HG03108 (cell line): ENCODE measurements at regions not wholly inside any gene's neighbourhood (a gene's known extent, or its start where the extent isn't known, plus 50 kb on each side); places are given as distances from the start of the nearest gene placed in this dataset.
"Not testable (repeated sequence)": the region's sequence is repeated elsewhere in the genome, so short reads cannot be mapped to it uniquely, and the experiment has no call there.

Experiments used
- ATAC-seq: cut with Tn5 transposase; IDR thresholded peaks from one replicate; pipeline ENCODE4 v1.9.1; 2021; ENCODE audit warnings: moderate library complexity; ENCODE audit not compliant: unreplicated experiment

DNA sequence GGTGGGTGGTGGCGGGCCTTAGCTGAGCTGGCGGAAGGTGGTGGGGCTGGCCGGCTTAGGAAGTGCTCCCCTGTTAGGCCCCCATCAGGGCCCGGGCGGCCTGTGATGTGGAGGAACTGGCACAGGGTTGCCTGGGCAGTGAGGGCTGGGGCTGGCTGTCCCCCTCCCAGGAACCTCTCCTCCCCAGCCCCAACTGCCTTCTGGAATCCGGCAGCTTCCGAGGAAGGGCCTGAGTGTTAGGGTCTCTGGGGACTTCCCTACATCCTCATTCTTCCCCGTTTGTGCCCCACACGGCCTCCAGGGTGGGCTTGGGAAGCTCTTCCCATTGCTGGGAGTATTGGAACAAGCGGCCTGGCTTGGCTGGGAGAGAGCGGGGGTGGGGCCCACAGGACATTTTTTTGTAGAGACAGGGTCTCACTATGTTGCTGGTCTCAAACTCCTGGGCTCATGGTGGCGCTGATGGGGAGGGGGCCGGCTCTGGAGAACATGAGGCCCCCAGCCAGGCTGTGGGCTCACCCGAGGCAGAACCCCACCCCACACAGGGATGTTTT is 89.9 kb upstream of the CIBAR2 start:
- no peak for ATAC-seq

DNA sequence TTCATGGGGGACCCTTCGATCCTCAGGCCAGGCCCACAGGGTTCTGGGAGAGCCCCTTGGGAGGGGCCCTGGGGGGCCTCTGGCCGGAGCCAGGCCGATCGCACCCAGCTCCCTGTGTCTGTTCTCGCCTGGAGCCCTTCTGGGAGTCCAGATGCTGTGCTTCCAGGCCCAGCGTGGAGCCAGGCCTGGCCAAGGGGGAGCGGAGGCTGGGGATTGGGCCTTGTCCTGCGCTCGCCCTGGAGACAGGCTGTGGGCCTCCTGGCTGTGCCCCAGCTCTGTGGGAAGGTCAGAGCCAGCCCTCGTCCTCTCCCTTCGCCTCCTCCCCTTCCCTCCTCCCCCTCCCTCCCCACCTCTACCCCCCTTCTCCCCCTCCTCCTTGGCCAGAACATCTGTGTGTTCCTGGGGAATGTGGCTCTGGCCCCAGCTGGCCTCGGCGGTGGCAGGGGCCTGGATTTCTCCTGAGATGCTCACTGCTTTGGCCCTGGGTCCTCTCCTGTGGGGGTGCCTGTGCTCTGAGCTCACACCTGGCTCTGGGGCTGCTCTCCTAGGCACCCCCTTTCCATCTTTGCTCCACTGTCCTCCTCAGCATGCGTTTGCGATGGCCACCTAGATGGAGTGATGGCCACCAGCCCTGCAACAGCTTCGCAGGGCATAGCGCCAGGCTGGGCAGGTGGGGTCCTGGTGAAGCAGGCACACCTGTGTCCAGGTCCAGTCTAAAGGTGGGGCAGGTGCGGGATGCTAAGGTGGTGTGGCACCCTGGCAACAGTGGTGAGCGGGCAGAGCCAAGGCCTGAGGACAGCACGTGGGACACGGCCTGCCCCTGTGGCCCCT is 90.6 kb upstream of the CIBAR2 start:
- no peak for ATAC-seq

DNA sequence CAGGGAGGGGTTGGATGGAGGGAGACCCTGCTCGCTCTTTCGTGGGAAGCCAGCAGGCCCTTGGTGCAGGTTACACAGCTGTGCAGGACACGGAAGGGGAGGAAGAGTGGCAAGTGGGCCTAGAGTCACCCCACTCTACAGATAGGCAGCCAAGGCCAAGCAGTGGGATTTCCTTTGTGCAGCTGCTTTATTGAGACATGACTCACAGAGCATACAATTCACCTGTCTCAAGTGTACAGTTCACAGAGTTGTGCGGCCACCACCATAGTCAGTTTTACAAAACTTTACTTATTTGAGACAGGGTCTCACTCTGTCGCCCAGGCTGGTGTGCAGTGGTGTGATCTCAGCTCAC is 91.2 kb upstream of the CIBAR2 start:
- ATAC-seq: no peak

DNA sequence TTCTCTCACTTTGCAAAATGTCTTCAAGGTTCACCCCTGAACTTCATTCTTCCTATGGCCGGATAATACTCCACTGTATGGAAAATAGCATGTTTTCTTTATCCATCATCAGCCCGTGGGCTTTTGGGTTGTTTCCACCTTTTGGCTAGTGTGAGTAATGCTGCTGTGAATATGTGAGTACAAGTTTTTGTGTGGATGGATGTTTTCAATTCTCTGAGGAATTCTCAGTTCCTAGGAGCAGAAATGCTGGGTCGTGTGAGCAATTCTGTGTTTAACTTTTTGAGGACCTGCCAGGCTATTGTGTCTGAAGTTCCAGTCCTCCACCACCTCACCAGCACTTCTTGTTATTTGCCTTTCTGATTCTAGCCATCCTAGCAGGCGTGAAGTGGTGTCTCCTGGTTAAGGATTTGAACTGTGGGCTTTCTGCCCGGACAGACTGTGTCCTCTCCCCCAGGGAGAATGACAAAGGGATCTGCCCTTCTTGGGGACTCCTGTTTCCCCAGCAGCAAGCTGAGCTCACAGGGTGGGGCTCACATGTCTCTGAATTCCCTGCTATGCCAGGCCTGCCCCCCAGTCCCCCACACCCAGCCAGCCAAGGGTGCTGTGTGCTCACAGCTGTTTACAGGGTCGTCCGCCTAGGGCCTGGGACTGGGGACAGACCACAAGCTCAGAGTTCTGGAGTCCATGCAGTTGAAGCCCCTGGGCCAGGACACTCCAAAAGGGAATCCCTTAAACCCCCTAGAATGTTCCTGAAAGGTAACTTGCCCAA is 92.2 kb upstream of the CIBAR2 start:
- ATAC-seq: no peak

- ATAC-seq: not testable (repeated sequence)
Measured at GRCh38 chr16:85205257-85205656, 93.0 kb upstream of the CIBAR2 start.

- ATAC-seq: no peak
Measured at GRCh38 chr16:85205747-85206471, 93.6 kb upstream of the CIBAR2 start.

GRCh38 chr16:85206472-85207356 is 94.4 kb upstream of the CIBAR2 start:
- ATAC-seq: no peak

GRCh38 chr16:85207357-85207921 is 95.2 kb upstream of the CIBAR2 start:
- no peak for ATAC-seq

- ATAC-seq: no peak
Measured at GRCh38 chr16:85208181-85208580, 95.9 kb upstream of the CIBAR2 start.

- ATAC-seq: no peak
Measured at GRCh38 chr16:85208643-85209520, 96.6 kb upstream of the CIBAR2 start.

DNA sequence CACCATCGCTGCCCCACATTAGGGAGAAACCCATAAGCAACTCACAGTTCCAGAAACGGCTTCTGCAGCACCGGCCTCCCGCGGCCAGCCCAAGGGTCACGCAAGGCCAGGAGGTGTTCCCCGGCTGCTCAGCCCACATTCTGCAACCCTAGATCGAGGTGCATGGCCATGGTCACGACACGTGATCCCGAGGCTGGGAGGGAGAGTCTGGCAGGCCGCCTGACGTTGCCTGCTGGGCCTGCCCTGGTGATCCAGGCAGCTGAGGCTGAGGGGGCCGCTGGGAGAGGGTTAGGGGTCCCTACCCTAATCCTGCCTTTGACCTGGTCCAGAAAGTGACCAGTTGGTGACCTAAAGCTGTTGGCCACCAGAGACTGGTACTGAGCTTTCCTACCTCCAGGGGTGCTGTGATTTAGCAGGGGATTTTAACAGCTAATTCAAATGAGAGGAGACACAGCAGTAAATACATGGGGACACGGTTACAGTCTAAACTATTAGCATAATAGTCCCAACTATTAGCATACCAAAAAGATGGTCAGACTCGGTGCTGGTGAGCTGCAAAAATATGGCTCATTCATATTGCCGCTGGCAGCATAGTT is 97.4 kb upstream of the CIBAR2 start:
- no peak for ATAC-seq

- no peak for ATAC-seq
Measured at GRCh38 chr16:85210423-85211169, 98.3 kb upstream of the CIBAR2 start.

- ATAC-seq: no peak
Measured at GRCh38 chr16:85211271-85211801, 99.1 kb upstream of the CIBAR2 start.

DNA sequence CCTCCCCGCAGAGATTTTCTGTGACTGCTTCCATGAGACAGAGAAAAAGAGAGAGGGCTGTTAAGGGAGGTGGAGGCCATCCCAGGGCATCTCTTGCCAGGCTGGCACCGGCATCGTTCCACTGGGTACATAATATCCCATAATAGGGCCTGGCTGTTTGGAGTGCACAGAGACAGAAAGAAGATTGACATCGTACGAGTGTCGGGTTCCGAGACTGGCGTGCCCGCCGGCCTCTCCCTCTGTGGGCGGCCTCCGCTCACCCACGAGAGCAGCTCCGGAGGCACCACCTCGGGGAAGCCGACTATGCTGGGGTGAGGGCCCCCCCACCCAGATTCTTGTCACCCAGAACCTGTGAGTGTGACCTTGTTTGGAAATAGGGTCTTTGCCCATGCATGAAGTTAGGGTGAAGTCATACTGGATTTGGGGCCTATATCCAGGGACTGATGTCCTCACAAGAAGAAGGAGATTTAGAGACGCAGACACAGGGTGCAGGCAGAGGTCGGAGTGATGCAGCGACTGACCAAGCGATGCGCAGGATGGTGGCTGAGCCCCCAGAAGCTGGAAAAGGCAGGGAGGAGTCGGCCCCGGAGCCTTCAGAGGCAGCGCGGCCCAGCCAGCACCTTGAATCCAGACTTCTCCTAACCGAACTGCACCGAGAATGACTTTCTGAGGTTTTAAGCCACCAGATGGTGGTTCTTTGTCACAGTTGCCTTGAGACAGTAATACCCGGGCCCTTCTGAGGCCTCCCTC is 101.8 kb upstream of the CIBAR2 start:
- no peak for ATAC-seq

DNA sequence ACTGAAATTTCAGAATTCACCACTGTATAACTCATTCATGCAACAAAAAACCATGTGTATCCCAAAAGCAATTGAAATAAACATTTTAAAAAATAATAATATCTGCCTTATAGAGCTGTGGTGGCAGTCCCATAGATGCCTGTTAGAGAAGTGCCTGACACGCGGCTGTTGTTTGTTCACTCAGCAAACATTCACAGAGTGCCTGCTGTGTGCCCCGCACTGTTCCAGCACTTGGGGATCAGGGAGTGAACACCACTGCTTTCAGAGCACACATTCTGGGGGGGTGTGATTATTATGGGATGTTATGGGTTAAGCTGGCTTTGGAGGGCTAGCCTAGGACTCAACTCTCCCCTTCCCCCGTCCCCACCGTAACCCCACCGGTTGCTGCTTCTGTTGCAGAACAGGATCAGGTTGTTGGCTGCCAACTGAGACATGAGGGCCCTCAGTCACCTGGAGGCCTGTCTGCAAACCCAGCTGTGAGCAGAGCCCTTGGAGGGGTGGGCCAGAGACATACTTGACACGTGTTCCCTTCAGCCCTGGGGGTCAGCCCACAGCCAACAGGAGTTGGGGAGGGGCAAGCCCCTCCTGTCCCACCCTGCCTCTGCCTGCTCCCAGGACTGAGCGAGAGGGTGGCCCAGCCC is 103.3 kb upstream of the CIBAR2 start:
- no peak for ATAC-seq

DNA sequence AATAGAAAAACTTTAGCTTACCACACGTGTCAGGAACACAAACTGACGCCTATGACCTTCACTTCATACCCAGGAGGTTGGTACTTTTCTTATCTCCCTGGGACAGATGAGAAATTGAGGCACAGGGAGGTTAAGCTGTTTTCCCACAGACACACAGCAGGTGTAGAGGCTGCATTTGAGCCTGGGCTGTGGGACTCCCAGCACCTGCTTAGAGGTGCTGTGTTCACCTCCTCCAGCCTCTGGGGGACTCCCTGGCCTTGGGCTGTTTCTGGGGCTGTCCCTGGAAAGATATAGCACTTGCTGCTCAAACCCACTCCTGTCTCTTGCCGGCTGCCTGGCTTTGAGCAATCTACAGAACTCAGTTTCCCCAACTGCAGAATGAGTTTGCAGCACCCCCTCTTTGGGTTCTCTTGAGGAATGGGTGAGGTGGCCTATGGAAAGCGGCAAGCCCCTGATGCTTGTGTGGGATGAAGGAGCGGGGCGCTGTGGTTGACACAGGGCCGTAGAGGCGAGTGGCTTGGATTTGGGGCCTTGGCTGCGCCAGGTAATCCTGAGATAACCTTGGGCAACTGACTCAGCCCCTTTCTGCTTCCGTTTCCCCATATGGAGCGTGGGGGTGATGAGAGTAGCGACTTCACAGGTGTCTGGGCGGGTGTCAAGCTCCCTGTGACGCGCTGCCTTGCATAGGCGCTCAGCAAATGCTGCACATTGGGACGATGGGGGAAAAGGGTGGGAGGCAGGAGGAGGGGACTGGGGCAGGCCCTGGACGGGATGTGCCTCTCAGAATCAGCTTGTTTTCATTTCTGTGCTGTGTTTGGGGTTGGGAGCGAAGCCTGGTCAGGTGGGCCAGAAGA is 104.5 kb upstream of the CIBAR2 start:
- no peak for ATAC-seq
